B cell (primary cell): ENCODE measurements at regions not wholly inside any gene's neighbourhood (a gene's known extent, or its start where the extent isn't known, plus 50 kb on each side); places are given as distances from the start of the nearest gene placed in this dataset.

Experiments
- ATAC-seq: fragments of 200-7000 bp; cut with Tn5 transposase; one replicate; pipeline ENCODE4 v1.10.0; 2021; ENCODE audit warnings: low read depth, mild to moderate bottlenecking, moderate number of reproducible peaks, moderate library complexity
- CTCF ChIA-PET: fragments of 350-600 bp; sonication (Branson Sonifier 250); formaldehyde crosslinking; loops from one replicate; lab custom pipeline; 2021; ENCODE audit warnings: antibody characterized with exemption, inconsistent platforms; lab: Charles Lee
- POLR2A ChIA-PET: fragments of 350-600 bp; sonication (Branson Sonifier 250); formaldehyde crosslinking; loops from one replicate; lab custom pipeline; 2021; ENCODE audit warnings: antibody characterized with exemption; lab: Charles Lee
- DNase-seq: peaks from one replicate; pipeline ENCODE4 v3.0.0; 2013
- H2AFZ ChIP-seq: 2 replicates; pipeline ENCODE4 v1.6.1; 2012; ENCODE audit warnings: mild to moderate bottlenecking, low read depth, low read length; ENCODE audit not compliant: insufficient read depth, poor library complexity, severe bottlenecking
- H3K27ac ChIP-seq, 2 donors: 1 replicate in 1 of 2; 2 replicates in 1 of 2; pipeline ENCODE4 v1.5.1; 2012 to 2013; ENCODE audit warnings: low read length in 2 of 2, mild to moderate bottlenecking in 2 of 2, moderate library complexity in 1 of 2
- H3K27me3 ChIP-seq, 4 experiments: fragments of 200-600 bp in 1 of 4; sonication (generic) in 1 of 4; replicated peaks in 1 of 4; 1 replicate in 2 of 4; 2 replicates in 2 of 4; pipeline versions ENCODE4 v1.6.1 to v1.7.0; 2013 to 2016; ENCODE audit warnings: low read length in 3 of 4, mild to moderate bottlenecking in 2 of 4, mixed read lengths in 1 of 4, moderate library complexity in 1 of 4; ENCODE audit not compliant: insufficient read depth in 4 of 4, control insufficient read depth in 3 of 4; ENCODE audit errors: control extremely low read depth in 1 of 4
- H3K36me3 ChIP-seq, 2 experiments: replicated peaks in 1 of 2; 1 replicate in 1 of 2; 2 replicates in 1 of 2; pipeline versions ENCODE4 v1.6.1 to v1.7.1; 2013; ENCODE audit warnings: low read length in 1 of 2; ENCODE audit not compliant: insufficient read depth in 2 of 2, control insufficient read depth in 1 of 2; ENCODE audit errors: control extremely low read depth in 1 of 2, extremely low read depth in 1 of 2
- H3K4me1 ChIP-seq, 2 donors: fragments of 200-600 bp in 1 of 2; sonication (generic) in 1 of 2; 1 replicate in 1 of 2; 2 replicates in 1 of 2; pipeline versions ENCODE4 v1.5.1 to v1.6.1; 2013 to 2017; ENCODE audit warnings: low read length in 2 of 2; ENCODE audit not compliant: control insufficient read depth in 2 of 2, insufficient read depth in 2 of 2
- H3K4me2 ChIP-seq: replicated peaks from 2 replicates; pipeline ENCODE3; 2012; ENCODE audit warnings: mild to moderate bottlenecking, low read depth, low read length; ENCODE audit not compliant: poor library complexity, severe bottlenecking
- H3K4me3 ChIP-seq, 5 experiments: fragments of 200-600 bp in 1 of 5; sonication (generic) in 1 of 5; 1 replicate in 3 of 5; 2 replicates in 2 of 5; pipeline versions ENCODE4 v1.5.1 to v1.7.0; 2011 to 2016; ENCODE audit warnings: low read length in 4 of 5, mild to moderate bottlenecking in 4 of 5, low read depth in 2 of 5, control low read depth in 1 of 5, moderate library complexity in 1 of 5; ENCODE audit not compliant: insufficient read depth in 1 of 5; ENCODE audit errors: control extremely low read depth in 1 of 5, extremely low read depth in 1 of 5
- H3K79me2 ChIP-seq: fragments of 200-600 bp; sonication (generic); one replicate; pipeline ENCODE4 v1.6.0; 2016; ENCODE audit warnings: low read length; ENCODE audit not compliant: control insufficient read depth, insufficient read depth
- H3K9ac ChIP-seq: fragments of 200-600 bp; sonication (generic); 2 replicates; pipeline ENCODE4 v1.6.1; 2017; ENCODE audit warnings: mild to moderate bottlenecking, low read length, moderate library complexity
- H3K9me3 ChIP-seq, 3 donors: one replicate each; pipeline versions ENCODE4 v1.6.1 to v1.7.1; 2013; ENCODE audit warnings: low read length in 2 of 3; ENCODE audit not compliant: control insufficient read depth in 2 of 3, insufficient read depth in 1 of 3; ENCODE audit errors: control extremely low read depth in 1 of 3
- H4K20me1 ChIP-seq: 2 replicates; pipeline ENCODE4 v1.6.0; 2012; ENCODE audit warnings: mild to moderate bottlenecking, low read length; ENCODE audit not compliant: insufficient read depth, control insufficient read depth, poor library complexity, severe bottlenecking
- H3K27ac Mint-ChIP-seq: one replicate; pipeline ENCODE4 v1.8.0; 2021; ENCODE audit warnings: mixed read lengths
- H3K27me3 Mint-ChIP-seq: one replicate; pipeline ENCODE4 v1.8.0; 2021; ENCODE audit warnings: mixed read lengths
- H3K4me1 Mint-ChIP-seq: one replicate; pipeline ENCODE4 v1.8.0; 2021; ENCODE audit warnings: mixed read lengths
- H3K4me3 Mint-ChIP-seq: one replicate; pipeline ENCODE4 v1.8.0; 2021; ENCODE audit warnings: mixed read lengths
- H3K9me3 Mint-ChIP-seq: one replicate; pipeline ENCODE4 v1.8.0; 2022; ENCODE audit warnings: mixed read lengths; ENCODE audit not compliant: insufficient read depth
- EZH2 ChIP-seq: IDR thresholded peaks from 2 replicates; pipeline ENCODE4 v1.6.1; 2012; ENCODE audit warnings: borderline replicate concordance, low read depth, mild to moderate bottlenecking, moderate library complexity, low read length; ENCODE audit not compliant: insufficient read depth, poor library complexity, severe bottlenecking
- WGBS: methylation state at CpG from one replicate; pipeline ENCODE4 v1.1.5; 2013; ENCODE audit warnings: missing lambda C conversion rate; ENCODE audit not compliant: insufficient coverage; 5-methylcytosine and 5-hydroxymethylcytosine counted together
- intact Hi-C: fragments of 100-400 bp; cut with micrococcal nuclease; formaldehyde crosslinking; loops from one replicate; pipeline ENCODE4 v1.10.0; 2022
- TF ChIP-seq, protein P1 (sequence below): fragments of 200-600 bp; IDR thresholded peaks from one replicate; pipeline ENCODE4 v1.8.0; 2022; ENCODE audit warnings: antibody characterized with exemption, mild to moderate bottlenecking

DNA sequence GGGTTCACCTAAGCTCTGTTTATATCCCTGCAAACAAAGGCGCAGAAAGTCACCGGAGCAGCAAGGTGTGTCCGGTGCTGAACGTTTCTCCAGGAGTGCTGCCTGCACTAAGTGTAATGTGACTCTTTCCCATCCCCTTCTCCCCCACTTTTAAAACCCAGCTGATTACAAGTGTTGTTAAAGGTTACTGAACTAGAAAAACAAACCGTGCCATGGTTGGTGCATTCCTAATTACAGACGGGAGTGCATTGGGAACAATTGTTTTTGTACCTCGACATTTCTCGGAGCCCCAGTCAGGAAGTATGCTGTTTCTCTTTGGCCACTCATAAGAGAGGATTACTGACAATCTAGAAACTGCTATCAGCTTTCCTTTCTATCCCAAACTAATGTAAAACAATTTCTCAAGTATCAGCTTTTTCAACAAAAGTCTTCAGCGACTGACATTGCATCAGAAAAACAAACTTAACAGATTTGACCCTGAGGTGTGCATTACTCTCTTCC lies 441.0 kb upstream of the SALL1 start:
- Mint-ChIP-seq H3K4me3 (no peak overlapping the region), H3K9me3 (no peaks in the 10 kb centered on the region), H3K27ac (no peak overlapping the region), H3K27me3 (no peaks in the 10 kb centered on the region), H3K4me1 (no peaks in the 10 kb centered on the region)
- Histone ChIP-seq H3K4me3 (no peak overlapping the region), H3K79me2 (no peaks in the 10 kb centered on the region), H3K4me2 (no peak overlapping the region), H3K9me3 (peaks cover 0 to 7% (median 2%) of the 10 kb centered on the region in 3 donors), H3K36me3 (no peaks in the 10 kb centered on the region), H2AFZ (no peak overlapping the region), H3K27me3 (no peaks in the 10 kb centered on the region), H3K9ac (no peak overlapping the region), H3K27ac (no peak overlapping the region), H3K4me1 (no peaks in the 10 kb centered on the region), H4K20me1 (no peaks in the 10 kb centered on the region)
- WGBS = 0% methylated on average over 4 of the region's 9 CpGs
- DNase-seq (no peak), ATAC-seq (no peak)
- POLR2A ChIA-PET = no interaction called here
- CTCF ChIA-PET = no interaction called here
- TF ChIP-seq, protein P1, sequence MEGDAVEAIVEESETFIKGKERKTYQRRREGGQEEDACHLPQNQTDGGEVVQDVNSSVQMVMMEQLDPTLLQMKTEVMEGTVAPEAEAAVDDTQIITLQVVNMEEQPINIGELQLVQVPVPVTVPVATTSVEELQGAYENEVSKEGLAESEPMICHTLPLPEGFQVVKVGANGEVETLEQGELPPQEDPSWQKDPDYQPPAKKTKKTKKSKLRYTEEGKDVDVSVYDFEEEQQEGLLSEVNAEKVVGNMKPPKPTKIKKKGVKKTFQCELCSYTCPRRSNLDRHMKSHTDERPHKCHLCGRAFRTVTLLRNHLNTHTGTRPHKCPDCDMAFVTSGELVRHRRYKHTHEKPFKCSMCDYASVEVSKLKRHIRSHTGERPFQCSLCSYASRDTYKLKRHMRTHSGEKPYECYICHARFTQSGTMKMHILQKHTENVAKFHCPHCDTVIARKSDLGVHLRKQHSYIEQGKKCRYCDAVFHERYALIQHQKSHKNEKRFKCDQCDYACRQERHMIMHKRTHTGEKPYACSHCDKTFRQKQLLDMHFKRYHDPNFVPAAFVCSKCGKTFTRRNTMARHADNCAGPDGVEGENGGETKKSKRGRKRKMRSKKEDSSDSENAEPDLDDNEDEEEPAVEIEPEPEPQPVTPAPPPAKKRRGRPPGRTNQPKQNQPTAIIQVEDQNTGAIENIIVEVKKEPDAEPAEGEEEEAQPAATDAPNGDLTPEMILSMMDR = no peak
- no peak for TF ChIP-seq EZH2
- intact Hi-C loops = no loop called here

DNA sequence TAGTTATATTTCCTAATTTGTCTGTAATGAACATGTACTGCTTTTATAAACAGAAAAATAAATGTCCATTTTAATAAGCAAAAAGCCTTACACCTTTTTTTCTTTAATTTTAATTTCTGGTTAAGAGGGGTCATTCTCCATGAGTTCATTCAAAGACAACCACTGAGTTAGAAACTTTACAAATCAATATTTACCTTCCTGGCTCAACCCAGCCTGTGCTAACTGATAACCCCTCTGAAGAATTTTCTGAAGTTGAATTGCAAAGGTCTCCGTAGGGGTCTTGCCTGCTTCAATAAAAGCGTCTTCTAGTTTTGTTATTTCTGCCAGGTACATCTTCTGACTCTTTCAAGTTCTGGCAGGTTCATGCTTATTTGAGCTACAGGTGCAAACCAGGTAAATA lies 440.4 kb upstream of the SALL1 start:
- CTCF ChIA-PET = no interaction called here
- H3K9ac ChIP-seq = no peak overlapping the region

More for the DNA sequence above, 440.4 kb upstream of the SALL1 start:
- Histone ChIP-seq H3K4me1 (no peaks in the 10 kb centered on the region), H3K4me2 (no peak overlapping the region), H3K27ac (no peak overlapping the region), H3K36me3 (no peaks in the 10 kb centered on the region), H3K79me2 (no peaks in the 10 kb centered on the region), H2AFZ (no peak overlapping the region), H4K20me1 (no peaks in the 10 kb centered on the region), H3K9me3 (peaks cover 0 to 7% (median 2%) of the 10 kb centered on the region in 3 donors), H3K4me3 (no peak overlapping the region), H3K27me3 (no peaks in the 10 kb centered on the region)
- no peaks in the 10 kb centered on the region for H3K9me3 Mint-ChIP-seq
- no peak overlapping the region for H3K4me3 Mint-ChIP-seq
- DNase-seq = no peak
- H3K27ac Mint-ChIP-seq = no peak overlapping the region
- POLR2A ChIA-PET = no interaction called here
- 13% methylated on average over 2 of the region's 2 CpGs for WGBS
- H3K27me3 Mint-ChIP-seq = no peaks in the 10 kb centered on the region
- ATAC-seq = no peak
- intact Hi-C loops = no loop called here
- TF ChIP-seq, protein P1 = no peak
- TF ChIP-seq EZH2 = no peak
- H3K4me1 Mint-ChIP-seq = no peaks in the 10 kb centered on the region
